ENCODE measurements at regions not wholly inside any gene's neighbourhood (a gene's known extent, or its start where the extent isn't known, plus 50 kb on each side); places are given as distances from the start of the nearest gene placed in this dataset.

GRCh38 chr1:114338191-114338890 lies 172.7 kb downstream of the TRIM33 start:
- H3K4me1 ChIP-seq (replicated peaks in 1 of 2; ENCODE audit: control insufficient read depth in 2 of 2, insufficient read depth in 2 of 2, low read length in 2 of 2) = no peaks in the 10 kb centered on the region; a peak in 1 of 5 replicates
- DNase-seq (ENCODE audit: extremely low read depth in 1 of 4, low spot score in 3 of 4) (no peak), ATAC-seq (peak; percentile 58), FAIRE-seq (no peak)
- H3K9me3 ChIP-seq (replicated peaks; ENCODE audit: control insufficient read depth, insufficient read depth, low read depth, low read length) = no peaks in the 10 kb centered on the region
- peaks cover 5 to 9% of the 10 kb centered on the region in 2 experiments; a peak in 3 of 5 replicates for H3K27me3 ChIP-seq (ENCODE audit: control insufficient read depth in 2 of 2, insufficient read depth in 2 of 2, low read length in 2 of 2)
- TF ChIP-seq ATF1 (CRISPR knock-in tag; IDR thresholded peaks at IDR 0.05) (no peak), ATF1 (tag; IDR thresholded peaks at IDR 0.05) (peak; percentile 44), ATF2 (CRISPR knock-in tag; IDR thresholded peaks at IDR 0.05) (no peak), ZC3H4 (CRISPR knock-in tag; IDR thresholded peaks at IDR 0.05; ENCODE audit: borderline replicate concordance) (no peak), ZNF134 (CRISPR knock-in tag; conservative IDR thresholded peaks at IDR 0.05) (no peak), BHLHE40 (IDR thresholded peaks at IDR 0.05; ENCODE audit: low read length) (0 out of 2 replicates have a peak, but pooled peaks have one; percentile 12), TBP (optimal IDR thresholded peaks at IDR 0.05; ENCODE audit: low read depth, low read length) (peak; percentile 14)
- H3K9ac ChIP-seq (ENCODE audit: insufficient read depth in 1 of 2, low read depth in 2 of 2, low read length in 2 of 2) = no peak overlapping the region
- CTCF ChIA-PET (ENCODE audit: low intra/inter-chr PET ratio) = no interaction called here
- intact Hi-C loops (cut with micrococcal nuclease) = no loop called here
- H3K4me3 ChIP-seq = no peak overlapping the region
- peak overlapping the region; percentile 54 for H2AFZ ChIP-seq (ENCODE audit: low read depth, low read length)
- in situ Hi-C loops (cut with MboI) = no loop called here
- peak overlapping the region; percentile 27 for H3K4me2 ChIP-seq (ENCODE audit: insufficient read depth, low read length)
- BruUV-seq (replicated peaks) = no TSS peak
- no peaks in the 10 kb centered on the region for H3K79me2 ChIP-seq (ENCODE audit: control insufficient read depth, insufficient read depth, low read length)
- 5% methylated on average over 11 of the region's 11 CpGs for WGBS (ENCODE audit: insufficient coverage, low coverage, missing lambda C conversion rate)
- H4K20me1 ChIP-seq (replicated peaks; ENCODE audit: control insufficient read depth, insufficient read depth, low read length) = no peaks in the 10 kb centered on the region
- POLR2A ChIA-PET = interaction anchor here (0.7 to 1.5 kb wide), 3 partner anchors 14 to 283 kb away, joined by 3 to 4 read pairs (median 3); no protein-coding TSS in a partner anchor
- no peaks in the 10 kb centered on the region for H3K36me3 ChIP-seq (ENCODE audit: control insufficient read depth, insufficient read depth, low read length)
- no peak overlapping the region for H3K27ac ChIP-seq (ENCODE audit: extremely low read depth, low read depth, low read length)
- H3K9me1 ChIP-seq (ENCODE audit: control insufficient read depth, insufficient read depth, low read length) = no peaks in the 10 kb centered on the region

Measured in K562 (cell line).